PC-3 (cell line): ENCODE measurements at regions not wholly inside any gene's neighbourhood (a gene's known extent, or its start where the extent isn't known, plus 50 kb on each side); places are given as distances from the start of the nearest gene placed in this dataset.

Experiments
- ATAC-seq: fragments of 200-7000 bp; cut with Tn5 transposase; 2 replicates; pipeline ENCODE4 v1.9.1; 2020; ENCODE audit warnings: mild to moderate bottlenecking, moderate library complexity
- BruUV-seq: library from RNA; stranded (reverse); fragments of 400-500 nt; replicated peaks from 2 replicates; lab custom pipeline; 2021; lab: Mats Ljungman, UMichigan
- CTCF ChIA-PET: fragments of 300-600 bp; sonication (Branson Sonifier 250); formaldehyde crosslinking; loops from one replicate; lab custom pipeline; 2022; ENCODE audit warnings: antibody characterized with exemption; lab: Charles Lee
- POLR2A ChIA-PET: fragments of 300-600 bp; sonication (Branson Sonifier 250); formaldehyde crosslinking; loops from one replicate; lab custom pipeline; 2022; ENCODE audit warnings: antibody characterized with exemption; ENCODE audit not compliant: unreplicated experiment; lab: Charles Lee
- DNase-seq: peaks from one replicate; pipeline ENCODE4 v3.0.0-alpha.2; 2015
- H2AFZ ChIP-seq: fragments of 300-600 bp; sonication (generic); 2 replicates; pipeline ENCODE4 v1.6.0; 2016; ENCODE audit warnings: antibody characterized with exemption, low read length
- H3F3A ChIP-seq: fragments of 300-600 bp; sonication (generic); one replicate; pipeline ENCODE4 v1.6.0; 2017; ENCODE audit warnings: antibody characterized with exemption, low read length, control low read depth, mild to moderate bottlenecking; ENCODE audit not compliant: unreplicated experiment
- H3K27ac ChIP-seq: fragments of 300-600 bp; sonication (generic); 2 replicates; pipeline ENCODE4 v1.5.1; 2016; ENCODE audit warnings: mild to moderate bottlenecking, low read length
- H3K27me3 ChIP-seq: fragments of 300-600 bp; sonication (generic); 2 replicates; pipeline ENCODE4 v1.6.1; 2016; ENCODE audit warnings: low read length, mixed read lengths
- H3K36me3 ChIP-seq: fragments of 300-600 bp; sonication (generic); 2 replicates; pipeline ENCODE4 v1.6.1; 2016; ENCODE audit warnings: low read depth, mixed run types, low read length, mixed read lengths
- H3K4me1 ChIP-seq: fragments of 300-600 bp; sonication (generic); 2 replicates; pipeline ENCODE4 v1.5.1; 2016; ENCODE audit warnings: low read length; ENCODE audit not compliant: insufficient read depth
- H3K4me2 ChIP-seq: fragments of 300-600 bp; sonication (generic); 2 replicates; pipeline ENCODE4 v1.6.0; 2016; ENCODE audit warnings: low read length
- H3K4me3 ChIP-seq: fragments of 300-600 bp; sonication (generic); 2 replicates; pipeline ENCODE4 v1.5.1; 2016; ENCODE audit warnings: mild to moderate bottlenecking, low read length, mixed read lengths
- H3K79me2 ChIP-seq: fragments of 300-600 bp; sonication (generic); 2 replicates; pipeline ENCODE4 v1.6.1; 2017; ENCODE audit warnings: low read length, mixed read lengths
- H3K9ac ChIP-seq: fragments of 300-600 bp; sonication (generic); 2 replicates; pipeline ENCODE4 v1.6.0; 2016; ENCODE audit warnings: mild to moderate bottlenecking, low read length
- H3K9me2 ChIP-seq: fragments of 300-600 bp; sonication (generic); replicated peaks from 2 replicates; pipeline ENCODE4 v1.6.1; 2016; ENCODE audit warnings: mixed run types, low read length, mixed read lengths
- H3K9me3 ChIP-seq: fragments of 300-600 bp; sonication (generic); 2 replicates; pipeline ENCODE4 v1.6.1; 2016; ENCODE audit warnings: low read length, mixed read lengths
- H4K20me1 ChIP-seq: fragments of 300-600 bp; sonication (generic); 2 replicates; pipeline ENCODE4 v1.6.1; 2016; ENCODE audit warnings: low read length, mixed read lengths
- EZH2 ChIP-seq: fragments of 300-600 bp; sonication (generic); IDR thresholded peaks from one replicate; pipeline ENCODE4 v1.6.1; 2017; ENCODE audit warnings: antibody characterized with exemption, mild to moderate bottlenecking, low read length; ENCODE audit not compliant: unreplicated experiment
- EZH2phosphoT487 ChIP-seq: fragments of 300-600 bp; sonication (generic); IDR thresholded peaks from 2 replicates; pipeline ENCODE4 v1.6.1; 2018; ENCODE audit warnings: mild to moderate bottlenecking, antibody characterized with exemption, low read length, borderline replicate concordance
- intact Hi-C: fragments of 100-400 bp; cut with micrococcal nuclease; formaldehyde crosslinking; loops from 2 replicates; pipeline ENCODE4 v1.9.0; 2023
- TF ChIP-seq, protein P1 (sequence below): fragments of 300-600 bp; sonication (generic); conservative IDR thresholded peaks from 2 replicates; pipeline ENCODE4 v1.5.1; 2017; ENCODE audit warnings: antibody characterized with exemption, low read depth, mild to moderate bottlenecking, low read length

DNA sequence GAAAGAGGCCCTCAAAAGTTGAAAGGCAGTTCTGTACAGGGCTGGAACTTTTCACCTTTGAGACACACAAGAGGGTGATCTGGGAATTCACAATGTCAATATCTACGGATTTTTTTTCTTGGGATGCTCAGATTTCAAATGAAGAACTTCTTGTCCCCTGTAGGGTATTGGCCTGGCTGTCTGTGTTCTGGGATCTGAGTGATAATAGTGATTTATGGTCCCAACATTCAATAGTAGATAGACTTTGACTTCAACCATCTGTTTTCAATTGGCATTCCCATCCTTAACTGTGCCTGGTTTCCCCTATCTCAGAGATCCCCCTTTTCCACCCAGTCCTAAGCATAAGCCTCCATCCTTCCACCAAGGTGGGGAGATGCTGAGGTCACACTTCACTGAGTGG lies 274.1 kb downstream of the COG6 start:
- no TSS peak for BruUV-seq

DNA sequence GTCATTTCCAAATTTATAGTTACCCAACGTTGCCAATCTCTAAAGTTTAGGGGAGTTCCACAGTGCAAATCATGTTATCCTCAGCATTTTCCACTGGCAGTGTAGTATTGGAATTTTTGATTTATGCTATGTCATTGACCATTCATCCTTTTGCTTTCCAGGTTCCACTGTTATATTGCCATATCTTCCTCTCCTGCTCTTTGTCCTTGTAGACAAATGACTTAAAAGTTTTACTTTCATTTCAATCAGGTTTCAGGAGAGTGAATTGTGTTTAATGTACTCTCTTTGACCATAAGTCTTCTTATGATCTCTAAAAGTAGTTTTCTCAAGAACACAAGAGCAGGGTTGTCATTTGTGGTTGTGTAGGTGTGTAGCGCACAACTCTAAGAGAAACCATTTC lies 274.6 kb downstream of the COG6 start:
- CTCF ChIA-PET: no interaction called here
- H3K4me3 ChIP-seq: no peak overlapping the region
- H4K20me1 ChIP-seq: no peaks in the 10 kb centered on the region
- ATAC-seq (no peak), DNase-seq (no peak)
- H3K9ac ChIP-seq: no peak overlapping the region
- no peak overlapping the region for H3K4me2 ChIP-seq
- BruUV-seq: no TSS peak
- no peaks in the 10 kb centered on the region for H3K79me2 ChIP-seq
- no peaks in the 10 kb centered on the region for H3K27me3 ChIP-seq
- no peak overlapping the region for H2AFZ ChIP-seq
- H3K9me3 ChIP-seq: no peaks in the 10 kb centered on the region
- no peaks in the 10 kb centered on the region for H3F3A ChIP-seq
- TF ChIP-seq, protein P1, sequence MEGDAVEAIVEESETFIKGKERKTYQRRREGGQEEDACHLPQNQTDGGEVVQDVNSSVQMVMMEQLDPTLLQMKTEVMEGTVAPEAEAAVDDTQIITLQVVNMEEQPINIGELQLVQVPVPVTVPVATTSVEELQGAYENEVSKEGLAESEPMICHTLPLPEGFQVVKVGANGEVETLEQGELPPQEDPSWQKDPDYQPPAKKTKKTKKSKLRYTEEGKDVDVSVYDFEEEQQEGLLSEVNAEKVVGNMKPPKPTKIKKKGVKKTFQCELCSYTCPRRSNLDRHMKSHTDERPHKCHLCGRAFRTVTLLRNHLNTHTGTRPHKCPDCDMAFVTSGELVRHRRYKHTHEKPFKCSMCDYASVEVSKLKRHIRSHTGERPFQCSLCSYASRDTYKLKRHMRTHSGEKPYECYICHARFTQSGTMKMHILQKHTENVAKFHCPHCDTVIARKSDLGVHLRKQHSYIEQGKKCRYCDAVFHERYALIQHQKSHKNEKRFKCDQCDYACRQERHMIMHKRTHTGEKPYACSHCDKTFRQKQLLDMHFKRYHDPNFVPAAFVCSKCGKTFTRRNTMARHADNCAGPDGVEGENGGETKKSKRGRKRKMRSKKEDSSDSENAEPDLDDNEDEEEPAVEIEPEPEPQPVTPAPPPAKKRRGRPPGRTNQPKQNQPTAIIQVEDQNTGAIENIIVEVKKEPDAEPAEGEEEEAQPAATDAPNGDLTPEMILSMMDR: no peak
- no peak for TF ChIP-seq EZH2phosphoT487
- TF ChIP-seq EZH2: no peak
- H3K4me1 ChIP-seq: no peaks in the 10 kb centered on the region
- POLR2A ChIA-PET: no interaction called here
- intact Hi-C loops: no loop called here
- no peak overlapping the region for H3K27ac ChIP-seq
- H3K36me3 ChIP-seq: no peaks in the 10 kb centered on the region
- H3K9me2 ChIP-seq: no peaks in the 10 kb centered on the region

More for the DNA sequence above, 274.1 kb downstream of the COG6 start:
- TF ChIP-seq EZH2phosphoT487 (no peak), EZH2 (no peak)
- POLR2A ChIA-PET: no interaction called here
- Histone ChIP-seq H3K27ac (no peak overlapping the region), H3F3A (no peaks in the 10 kb centered on the region), H3K36me3 (no peaks in the 10 kb centered on the region), H3K9me2 (no peaks in the 10 kb centered on the region), H3K9me3 (no peaks in the 10 kb centered on the region), H4K20me1 (no peaks in the 10 kb centered on the region), H3K27me3 (no peaks in the 10 kb centered on the region), H2AFZ (no peak overlapping the region), H3K4me2 (no peak overlapping the region), H3K79me2 (no peaks in the 10 kb centered on the region), H3K4me3 (no peak overlapping the region), H3K4me1 (no peaks in the 10 kb centered on the region), H3K9ac (no peak overlapping the region)
- intact Hi-C loops: no loop called here
- DNase-seq: no peak
- no peak for ATAC-seq
- CTCF ChIA-PET: no interaction called here

DNA sequence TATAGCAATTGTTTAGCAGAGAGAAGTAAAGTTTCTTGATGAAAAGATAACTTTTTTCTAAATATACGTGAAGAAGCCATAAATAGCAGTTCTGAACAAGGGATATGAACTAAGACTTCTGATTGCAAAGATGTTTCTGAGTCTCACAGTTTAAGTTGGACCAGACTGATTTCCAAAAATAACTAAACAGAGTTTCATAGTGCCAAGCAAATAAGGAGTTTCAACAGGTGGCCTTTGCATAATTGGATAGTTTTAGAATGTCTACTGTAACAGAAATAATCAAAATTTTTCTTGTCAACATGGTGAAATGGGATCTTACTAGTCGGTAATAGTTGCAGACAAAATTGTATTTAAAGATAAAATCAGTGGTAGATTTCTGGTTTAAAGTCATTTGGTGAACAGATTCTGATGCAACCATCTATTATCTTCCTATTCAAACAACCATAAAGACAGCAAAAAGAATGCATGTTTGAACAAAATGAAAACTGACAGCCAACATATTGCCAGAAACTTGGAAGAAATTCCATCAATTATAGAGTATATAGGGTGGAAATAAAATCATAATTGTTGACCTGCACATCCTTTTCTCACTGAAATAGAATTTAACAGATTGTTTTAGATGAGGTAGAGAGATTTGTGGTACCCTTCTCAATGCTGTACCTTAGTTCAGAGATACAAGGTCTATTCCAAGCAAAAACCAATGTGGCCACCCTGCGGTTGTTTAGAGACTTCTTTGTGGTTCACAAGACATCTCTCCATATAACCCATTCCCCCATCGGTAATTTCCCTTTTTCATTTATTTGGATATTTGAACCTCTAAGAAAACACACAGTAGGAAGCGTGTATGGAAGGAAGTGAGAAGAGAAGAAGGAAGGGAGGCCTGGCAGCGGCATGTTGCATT lies 275.3 kb downstream of the COG6 start:
- no peaks in the 10 kb centered on the region for H3K27me3 ChIP-seq
- ChIA-PET POLR2A (no interaction called here), CTCF (no interaction called here)
- H3K27ac ChIP-seq: no peak overlapping the region
- no peaks in the 10 kb centered on the region for H3K79me2 ChIP-seq
- no peak overlapping the region for H2AFZ ChIP-seq
- H3K9me3 ChIP-seq: no peaks in the 10 kb centered on the region
- no peaks in the 10 kb centered on the region for H3K9me2 ChIP-seq
- BruUV-seq: no TSS peak
- TF ChIP-seq EZH2phosphoT487 (no peak), EZH2 (no peak)
- TF ChIP-seq, protein P1: peak; percentile 30; the same call in 1 of the 2 replicates
- H3F3A ChIP-seq: no peaks in the 10 kb centered on the region
- DNase-seq (peak; percentile 22), ATAC-seq (no peak)
- H4K20me1 ChIP-seq: no peaks in the 10 kb centered on the region
- H3K4me1 ChIP-seq: no peaks in the 10 kb centered on the region
- intact Hi-C loops: no loop called here
- no peak overlapping the region for H3K4me2 ChIP-seq
- H3K4me3 ChIP-seq: no peak overlapping the region
- no peaks in the 10 kb centered on the region for H3K36me3 ChIP-seq
- no peak overlapping the region for H3K9ac ChIP-seq
